HepG2 (cell line): ENCODE measurements at regions not wholly inside any gene's neighbourhood (a gene's known extent, or its start where the extent isn't known, plus 50 kb on each side); places are given as distances from the start of the nearest gene placed in this dataset.

Experiments used
- ATAC-seq: fragments of 200-7000 bp; cut with Tn5 transposase; 3 replicates; pipeline ENCODE4 v1.9.1; 2020; ENCODE audit warnings: mild to moderate bottlenecking, moderate library complexity
- BruUV-seq: library from RNA; stranded (reverse); fragments of 400-500 nt; replicated peaks from 2 replicates; lab custom pipeline; 2021; lab: Mats Ljungman, UMichigan
- CTCF ChIA-PET: fragments of 300-600 bp; formaldehyde crosslinking; extraction: SDS; loops from one replicate; lab custom pipeline; 2021; ENCODE audit warnings: low total read pairs, inconsistent platforms, low intra/inter-chr PET ratio; lab: Yijun Ruan, JAX
- POLR2A ChIA-PET: fragments of 350-600 bp; sonication (Branson Sonifier 250); formaldehyde crosslinking; loops from one replicate; lab custom pipeline; 2020; ENCODE audit warnings: antibody characterized with exemption, inconsistent platforms; lab: Yijun Ruan, JAX
- DNase-seq: peaks from one replicate; pipeline ENCODE4 v3.0.0-alpha.2; 2015; ENCODE audit warnings: low spot score
- FAIRE-seq: peaks from 3 replicates; lab custom pipeline; 2011; peaks lifted over from hg19 to GRCh38; lab: Jason Lieb, UNC
- H2AFZ ChIP-seq: one replicate; pipeline ENCODE4 v1.6.1; 2011; ENCODE audit warnings: low read length, inconsistent platforms
- H3K27ac ChIP-seq: fragments of 300-600 bp; 3 replicates; pipeline ENCODE4 v1.8.0; 2011; ENCODE audit warnings: mixed run types, mild to moderate bottlenecking, mixed read lengths, low read length, inconsistent platforms; ENCODE audit not compliant: insufficient read depth; ENCODE audit errors: extremely low read length
- H3K27me3 ChIP-seq, 2 experiments: fragments of 200-600 bp in 1 of 2; 2 replicates in 1 of 2; 3 replicates in 1 of 2; pipeline versions ENCODE4 v1.6.0 to v1.8.0; 2011; ENCODE audit warnings: low read length in 2 of 2, mild to moderate bottlenecking in 2 of 2, moderate library complexity in 2 of 2, inconsistent platforms in 1 of 2; ENCODE audit not compliant: insufficient read depth in 2 of 2, control insufficient read depth in 1 of 2
- H3K36me3 ChIP-seq, 2 experiments: fragments of 200-600 bp in 1 of 2; replicated peaks in 1 of 2; 2 replicates in 1 of 2; 3 replicates in 1 of 2; pipeline versions ENCODE4 v1.5.1 to v1.8.0; 2011; ENCODE audit warnings: low read length in 2 of 2, inconsistent platforms in 1 of 2; ENCODE audit not compliant: insufficient read depth in 2 of 2, control insufficient read depth in 1 of 2
- H3K4me1 ChIP-seq: 2 replicates; pipeline ENCODE4 v1.5.1; 2012; ENCODE audit warnings: low read length, inconsistent platforms; ENCODE audit not compliant: insufficient read depth
- H3K4me2 ChIP-seq: 2 replicates; pipeline ENCODE4 v1.6.0; 2011; ENCODE audit warnings: low read depth, low read length, inconsistent platforms
- H3K4me3 ChIP-seq, 3 experiments: fragments of 200-600 bp in 1 of 3; sonication (generic), shearing (Covaris generic) in 1 of 3; replicated peaks in 1 of 3; 2 replicates each; pipeline ENCODE4 v1.5.1; 2011 to 2016; ENCODE audit warnings: low read length in 3 of 3, inconsistent platforms in 2 of 3, low read depth in 2 of 3, mild to moderate bottlenecking in 2 of 3, control low read depth in 1 of 3, mixed read lengths in 1 of 3; ENCODE audit not compliant: insufficient read depth in 1 of 3
- H3K79me2 ChIP-seq: one replicate; pipeline ENCODE4 v1.6.1; 2011; ENCODE audit warnings: low read length, inconsistent platforms; ENCODE audit not compliant: insufficient read depth
- H3K9ac ChIP-seq: 2 replicates; pipeline ENCODE4 v1.6.0; 2011; ENCODE audit warnings: mild to moderate bottlenecking, low read depth, low read length, inconsistent platforms; ENCODE audit not compliant: insufficient read depth
- H3K9me3 ChIP-seq: 2 replicates; pipeline ENCODE4 v1.5.1; 2012; ENCODE audit warnings: mild to moderate bottlenecking, low read length
- H4K20me1 ChIP-seq: 2 replicates; pipeline ENCODE4 v1.6.0; 2011; ENCODE audit warnings: inconsistent platforms, mild to moderate bottlenecking, low read length, moderate library complexity; ENCODE audit not compliant: insufficient read depth
- ETV6 ChIP-seq: sonication (generic); formaldehyde crosslinking; conservative IDR thresholded peaks from 2 replicates; pipeline ENCODE4 v1.4.0; 2020; ENCODE audit warnings: missing genetic modification reagents
- HOMEZ ChIP-seq: IDR thresholded peaks from 2 replicates; pipeline ENCODE4 v1.6.1; 2016; ENCODE audit warnings: low read depth
- RBAK ChIP-seq: sonication (generic); formaldehyde crosslinking; IDR thresholded peaks from 2 replicates; pipeline ENCODE4 v1.5.1; 2020; ENCODE audit warnings: mild to moderate bottlenecking, missing genetic modification reagents
- ZBTB10 ChIP-seq: sonication (generic); formaldehyde crosslinking; IDR thresholded peaks from 2 replicates; pipeline ENCODE4 v1.4.0; 2020; ENCODE audit warnings: missing genetic modification reagents, borderline replicate concordance
- ZNF234 ChIP-seq: sonication (generic); formaldehyde crosslinking; conservative IDR thresholded peaks from 2 replicates; pipeline ENCODE4 v1.5.1; 2020; ENCODE audit warnings: mild to moderate bottlenecking, missing genetic modification reagents
- ZNF280B ChIP-seq: sonication (generic); formaldehyde crosslinking; IDR thresholded peaks from 2 replicates; pipeline ENCODE4 v1.5.0; 2020; ENCODE audit warnings: missing genetic modification reagents, mild to moderate bottlenecking, borderline replicate concordance
- ZNF652 ChIP-seq: IDR thresholded peaks from 2 replicates; pipeline ENCODE4 v1.6.1; 2016; ENCODE audit warnings: low read depth, borderline replicate concordance
- ZNF780A ChIP-seq: sonication (generic); formaldehyde crosslinking; IDR thresholded peaks from 2 replicates; pipeline ENCODE4 v1.8.0; 2022; ENCODE audit warnings: mild to moderate bottlenecking, missing genetic modification reagents, moderate library complexity
- WGBS: methylation state at CpG from one replicate; pipeline ENCODE4 v1.1.6; 2017; ENCODE audit warnings: low lambda C conversion rate; 5-methylcytosine and 5-hydroxymethylcytosine counted together
- in situ Hi-C: cut with HindIII; loops from 2 replicates; pipeline ENCODE4 v1.10.0; 2017; ENCODE audit warnings: low pct_unique_long_range_greater_than_20kb; ENCODE audit not compliant: extremely low pct_ligation_motif_present
- intact Hi-C: fragments of 100-400 bp; cut with micrococcal nuclease; formaldehyde crosslinking; loops from one replicate; pipeline ENCODE4 v1.10.0; 2022; ENCODE audit not compliant: unreplicated experiment

- Histone ChIP-seq H3K79me2 (no peaks in the 10 kb centered on the region), H2AFZ (no peak overlapping the region), H3K27me3 (no peaks in the 10 kb centered on the region), H3K9ac (no peak overlapping the region), H3K4me1 (peaks cover 5% of the 10 kb centered on the region)
- no peak for ATAC-seq
- POLR2A ChIA-PET, result no interaction called here
- TF ChIP-seq ETV6 (CRISPR knock-in tag), result no peak
- TF ChIP-seq ZNF780A (CRISPR knock-in tag), result no peak
- TF ChIP-seq ZNF234 (CRISPR knock-in tag), result no peak
- TF ChIP-seq RBAK (CRISPR knock-in tag), result no peak
- TF ChIP-seq ZNF652 (CRISPR knock-in tag), result no peak
- no peak for TF ChIP-seq HOMEZ
- TF ChIP-seq, all 625 proteins: peak for 0
- FAIRE-seq, result no peak
- CTCF ChIA-PET, result no interaction called here
- Histone ChIP-seq H3K36me3 (no peaks in the 10 kb centered on the region), H3K4me2 (no peak overlapping the region), H3K27ac (no peak overlapping the region), H3K9me3 (no peaks in the 10 kb centered on the region), H4K20me1 (no peaks in the 10 kb centered on the region), H3K4me3 (no peak overlapping the region)
- no TSS peak for BruUV-seq
- DNase-seq, result no peak
- 52% methylated on average over 4 of the region's 4 CpGs for WGBS
- intact Hi-C loops, result no loop called here
- in situ Hi-C loops, result loop anchor here (25.0 kb wide), 1 partner anchor 432 kb away; the partner anchor contains the start of gene POC1B
Observed at GRCh38 chr12:89969093-89969492, 260.5 kb upstream of the ATP2B1 start.

- in situ Hi-C loops (loop anchor here (25.0 kb wide), 1 partner anchor 431 kb away; the partner anchor contains the start of gene POC1B), intact Hi-C loops (no loop called here)
- ChIA-PET POLR2A (no interaction called here), CTCF (no interaction called here)
- no peak overlapping the region for H3K9ac ChIP-seq
- no TSS peak for BruUV-seq
- no peaks in the 10 kb centered on the region for H3K27me3 ChIP-seq
- H3K27ac ChIP-seq, result no peak overlapping the region
- H3K36me3 ChIP-seq, result no peaks in the 10 kb centered on the region
- H3K4me1 ChIP-seq, result peaks cover 5% of the 10 kb centered on the region
- H2AFZ ChIP-seq, result no peak overlapping the region
- 19% methylated on average over 6 of the region's 6 CpGs for WGBS
- H4K20me1 ChIP-seq, result no peaks in the 10 kb centered on the region
- H3K4me3 ChIP-seq, result no peak overlapping the region
- DNase-seq (no peak), ATAC-seq (no peak), FAIRE-seq (no peak)
- H3K4me2 ChIP-seq, result no peak overlapping the region
- H3K79me2 ChIP-seq, result no peaks in the 10 kb centered on the region
- no peaks in the 10 kb centered on the region for H3K9me3 ChIP-seq
- TF ChIP-seq ZNF280B (CRISPR knock-in tag), result no peak
- no peak for TF ChIP-seq ZBTB10 (CRISPR knock-in tag)
Observed at GRCh38 chr12:89968151-89968700, 259.6 kb upstream of the ATP2B1 start.
